Heart right ventricle (tissue), 16 donors: ENCODE measurements at regions not wholly inside any gene's neighbourhood (a gene's known extent, or its start where the extent isn't known, plus 50 kb on each side); places are given as distances from the start of the nearest gene placed in this dataset.
"Not testable (repeated sequence)": the region's sequence is repeated elsewhere in the genome, so short reads cannot be mapped to it uniquely, and the experiment has no call there.

ENCODE experiments used
- ATAC-seq, 8 donors: fragments of 200-7000 bp; cut with Tn5 transposase; one replicate each; pipeline ENCODE4 v1.9.1; 2020; ENCODE audit warnings: mild to moderate bottlenecking in 8 of 8, moderate library complexity in 8 of 8, moderate number of reproducible peaks in 1 of 8
- DNase-seq, 2 donors: peaks; one replicate each; pipeline ENCODE4 v3.0.0-alpha.2; 2020
- H3K27ac ChIP-seq, 10 donors: fragments of 200-600 bp; sonication (generic) in 2 of 10; one replicate each; pipeline versions ENCODE4 v1.5.0 to v1.8.0; 2020 to 2022; ENCODE audit warnings: mild to moderate bottlenecking in 3 of 10
- H3K27me3 ChIP-seq, 7 donors: fragments of 200-600 bp; one replicate each; pipeline ENCODE4 v1.8.0; 2021 to 2022; ENCODE audit warnings: mild to moderate bottlenecking in 2 of 7
- H3K36me3 ChIP-seq, 9 donors: fragments of 200-600 bp; sonication (generic) in 1 of 9; one replicate each; pipeline versions ENCODE4 v1.5.0 to v1.8.0; 2020 to 2022; ENCODE audit warnings: mild to moderate bottlenecking in 2 of 9
- H3K4me1 ChIP-seq, 9 donors: fragments of 200-600 bp; sonication (generic) in 1 of 9; one replicate each; pipeline versions ENCODE4 v1.5.0 to v1.8.0; 2020 to 2022; ENCODE audit warnings: mild to moderate bottlenecking in 4 of 9
- H3K4me3 ChIP-seq, 10 donors: fragments of 200-600 bp; sonication (generic) in 2 of 10; one replicate each; pipeline versions ENCODE4 v1.5.0 to v1.8.0; 2020 to 2022; ENCODE audit warnings: mild to moderate bottlenecking in 7 of 10, moderate library complexity in 2 of 10
- H3K9me3 ChIP-seq, 11 donors: fragments of 200-600 bp in 10 of 11; sonication (generic) in 2 of 11; one replicate each; pipeline versions ENCODE4 v1.5.0 to v1.8.0; 2013 to 2022; ENCODE audit warnings: mild to moderate bottlenecking in 2 of 11, control low read depth in 1 of 11, moderate library complexity in 1 of 11
- WGBS, 2 donors: extraction: QIAGEN DNeasy Blood & Tissue Kit; methylation state at CpG; one replicate each; pipeline ENCODE4 v1.1.7; 2013; ENCODE audit warnings: inconsistent platforms in 1 of 2; 5-methylcytosine and 5-hydroxymethylcytosine counted together
- intact Hi-C, 10 donors: fragments of 100-400 bp; cut with DNase I; formaldehyde crosslinking; loops; one replicate each; pipeline versions ENCODE4 v1.11.1 to v1.14.2; 2022
- TF ChIP-seq, protein P1 (sequence below), 9 donors: fragments of 200-600 bp; sonication (generic) in 2 of 9; IDR thresholded peaks; one replicate each; pipeline versions ENCODE4 v1.5.0 to v1.8.0; 2021 to 2022; ENCODE audit warnings: antibody characterized with exemption in 9 of 9, mild to moderate bottlenecking in 5 of 9, moderate library complexity in 1 of 9
- donor health status: Arrhythmogenic right ventricular cardiomyopathy.
- donor health status: ischemic (EF 13 %, LVEDD 7.1; RV severe dilation, severe dysfunction).
- donor health status: healthy with polysubstance abuse.
- donor health status: DM: no; HTN: yes; CAD: no.
- donor health status: DM: no; HTN: no; CAD: no.
- donor health status: ischemic (EF 25% LVEDD 6.9; RV normal size, moderate dysfunction).
- donor health status: ischemic (EF 25% LVEDD 5.7; RV mildly dilated, moderate dysfunction).
- donor health status: healthy.
- donor health status: DM: yes; HTN: yes; CAD: no.
- donor health status: Ischemic cardiomyopathy.
- donor health status: ischemic (EF 35%, LVEDD 5.7; RV mildly dilated, moderate dysfunction).
- donor health status: nonischemic (EF 11% LVEDD 7.7; RV severe dilation, severe dysfunction).
- donor health status: DM: yes; HTN: yes; CAD: no.
- donor health status: PGD.
- donor health status: ischemic (EF 29% LVEDD 5.4; RV normal size, mild dysfunction).
- donor health status: nonischemic (EF 23%, LVEDD 6.1; RV moderate dilation, normal function).

DNA sequence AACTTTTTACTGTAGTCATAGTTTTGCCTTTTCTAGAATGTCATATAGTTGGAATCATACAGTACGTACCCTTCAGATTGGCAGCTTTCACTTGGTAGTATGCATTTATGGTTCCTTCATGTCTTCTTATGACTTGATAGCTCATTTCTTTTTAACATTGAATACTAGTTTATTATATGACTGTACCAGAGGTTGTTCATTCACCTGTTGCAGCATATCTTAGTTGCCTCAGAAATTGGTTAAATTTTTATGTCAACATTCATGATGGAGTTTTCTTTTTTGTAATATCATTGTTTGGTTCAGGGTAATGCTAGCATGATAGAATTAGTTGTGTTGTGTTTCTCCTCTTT lies 94.8 kb upstream of the CDK13 start:
- Histone ChIP-seq H3K36me3 (no peaks in the 10 kb centered on the region), H3K9me3 (no peaks in the 10 kb centered on the region), H3K4me1 (peaks cover 0 to 9% (median 0%) of the 10 kb centered on the region in 9 donors), H3K27me3 (peaks cover 0 to 14% (median 9%) of the 10 kb centered on the region in 7 donors), H3K4me3 (peak overlapping the region; percentile 14 to 56 (median 46)), H3K27ac (no peak overlapping the region)
- 77 to 78% methylated on average over 1 of the region's 1 CpG for WGBS, 2 donors
- ATAC-seq (no peak), DNase-seq (no peak)
- TF ChIP-seq, protein P1, sequence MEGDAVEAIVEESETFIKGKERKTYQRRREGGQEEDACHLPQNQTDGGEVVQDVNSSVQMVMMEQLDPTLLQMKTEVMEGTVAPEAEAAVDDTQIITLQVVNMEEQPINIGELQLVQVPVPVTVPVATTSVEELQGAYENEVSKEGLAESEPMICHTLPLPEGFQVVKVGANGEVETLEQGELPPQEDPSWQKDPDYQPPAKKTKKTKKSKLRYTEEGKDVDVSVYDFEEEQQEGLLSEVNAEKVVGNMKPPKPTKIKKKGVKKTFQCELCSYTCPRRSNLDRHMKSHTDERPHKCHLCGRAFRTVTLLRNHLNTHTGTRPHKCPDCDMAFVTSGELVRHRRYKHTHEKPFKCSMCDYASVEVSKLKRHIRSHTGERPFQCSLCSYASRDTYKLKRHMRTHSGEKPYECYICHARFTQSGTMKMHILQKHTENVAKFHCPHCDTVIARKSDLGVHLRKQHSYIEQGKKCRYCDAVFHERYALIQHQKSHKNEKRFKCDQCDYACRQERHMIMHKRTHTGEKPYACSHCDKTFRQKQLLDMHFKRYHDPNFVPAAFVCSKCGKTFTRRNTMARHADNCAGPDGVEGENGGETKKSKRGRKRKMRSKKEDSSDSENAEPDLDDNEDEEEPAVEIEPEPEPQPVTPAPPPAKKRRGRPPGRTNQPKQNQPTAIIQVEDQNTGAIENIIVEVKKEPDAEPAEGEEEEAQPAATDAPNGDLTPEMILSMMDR (IDR thresholded peaks at IDR 0.05): no peak
- intact Hi-C loops: no loop called here

DNA sequence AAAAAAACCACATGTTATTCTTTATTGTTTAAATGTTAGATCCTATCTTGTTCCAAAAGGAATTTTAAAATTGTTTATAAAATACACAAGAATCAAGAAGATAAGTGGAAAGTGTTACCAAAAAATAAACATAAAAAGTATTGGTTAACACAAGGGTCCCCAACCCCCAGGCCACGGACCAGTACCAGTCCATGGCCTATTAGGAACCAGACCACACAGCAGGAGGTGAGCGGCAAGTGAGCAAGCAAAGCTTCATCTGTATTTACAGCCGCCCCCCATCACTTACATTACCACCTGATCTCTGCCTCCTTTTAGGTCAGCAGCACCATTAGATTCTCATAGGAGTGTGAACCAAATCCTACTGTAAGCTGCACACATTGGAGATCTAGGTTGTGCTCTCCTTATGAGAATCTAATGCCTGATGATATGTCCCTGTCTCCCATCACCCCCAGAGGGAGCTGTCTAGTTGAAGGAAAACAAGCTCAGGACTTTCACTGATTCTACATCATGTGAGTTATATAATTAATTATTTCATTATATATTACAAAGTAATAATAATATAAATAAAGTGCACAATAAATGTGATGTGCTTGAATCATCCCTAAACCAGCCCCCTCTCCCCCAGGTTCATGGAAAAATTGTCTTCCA lies 86.3 kb upstream of the CDK13 start:
- intact Hi-C loops: not testable (repeated sequence)

DNA sequence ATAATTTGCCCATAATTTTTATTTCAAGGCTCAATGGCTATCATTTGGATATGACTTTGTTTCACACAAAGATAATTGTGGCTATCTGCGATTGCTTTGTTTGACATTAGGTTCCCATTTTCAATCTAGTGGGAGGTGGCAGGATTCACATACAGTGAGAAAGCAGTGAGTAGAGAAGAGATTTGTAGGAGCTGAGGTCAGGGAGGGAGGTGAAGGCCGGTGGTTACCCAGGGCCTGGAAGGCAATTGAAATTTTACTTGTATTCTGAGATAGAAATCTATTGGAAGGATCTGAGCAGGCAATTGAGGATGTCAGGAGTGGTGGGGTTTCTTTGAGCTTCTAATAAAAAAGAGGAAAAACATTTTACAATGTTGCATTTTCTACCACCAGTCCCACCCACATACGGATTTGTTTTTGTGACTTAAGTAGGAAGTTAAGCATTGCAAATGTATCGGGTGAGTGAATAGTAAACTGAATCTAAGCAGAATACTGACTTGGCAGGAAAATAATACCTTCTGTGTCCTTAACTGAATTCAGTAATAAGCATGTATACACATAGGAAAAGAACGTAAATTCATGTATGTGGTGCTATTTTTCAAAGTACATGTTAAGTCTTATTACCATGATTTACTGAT lies 80.1 kb upstream of the CDK13 start:
- 73 to 75% methylated on average over 5 of the region's 5 CpGs for WGBS, 2 donors
- ATAC-seq, H3K27me3 ChIP-seq, DNase-seq, H3K36me3 ChIP-seq, H3K9me3 ChIP-seq, H3K27ac ChIP-seq, H3K4me3 ChIP-seq, intact Hi-C loops, H3K4me1 ChIP-seq: not testable (repeated sequence)

More for the DNA sequence above, 86.3 kb upstream of the CDK13 start:
- WGBS, 2 donors: 86 to 92% methylated on average over 3 of the region's 3 CpGs
- H3K36me3 ChIP-seq, H3K4me3 ChIP-seq, H3K27me3 ChIP-seq, ATAC-seq, H3K27ac ChIP-seq, H3K9me3 ChIP-seq, DNase-seq, H3K4me1 ChIP-seq: not testable (repeated sequence)
- TF ChIP-seq, protein P1 (IDR thresholded peaks at IDR 0.05): peak in 3 of 9 donors; percentile 10 to 15 (median 14)

DNA sequence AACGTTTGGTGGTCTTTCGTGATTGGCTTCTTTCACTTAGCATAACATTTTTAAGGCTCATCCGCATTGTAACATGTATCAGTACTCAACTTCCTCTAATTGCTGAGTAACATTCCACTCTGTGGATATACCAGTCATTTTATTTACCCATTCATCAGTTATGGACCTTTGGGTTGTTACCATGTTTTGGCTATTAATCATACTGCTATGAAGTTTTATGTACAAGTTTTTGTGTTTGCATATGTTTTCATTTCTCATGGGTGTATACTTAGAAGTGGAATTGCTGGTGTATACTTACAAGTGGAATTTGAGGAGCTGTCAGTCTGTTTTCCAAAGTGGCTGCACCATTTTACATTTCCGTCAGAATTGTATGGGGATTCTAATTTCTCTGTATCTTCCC lies 78.4 kb upstream of the CDK13 start:
- H3K4me3 ChIP-seq, ATAC-seq, H3K36me3 ChIP-seq, DNase-seq, H3K27me3 ChIP-seq, H3K4me1 ChIP-seq, H3K9me3 ChIP-seq, intact Hi-C loops, H3K27ac ChIP-seq: not testable (repeated sequence)
- 91 to 92% methylated on average over 4 of the region's 4 CpGs for WGBS, 2 donors

DNA sequence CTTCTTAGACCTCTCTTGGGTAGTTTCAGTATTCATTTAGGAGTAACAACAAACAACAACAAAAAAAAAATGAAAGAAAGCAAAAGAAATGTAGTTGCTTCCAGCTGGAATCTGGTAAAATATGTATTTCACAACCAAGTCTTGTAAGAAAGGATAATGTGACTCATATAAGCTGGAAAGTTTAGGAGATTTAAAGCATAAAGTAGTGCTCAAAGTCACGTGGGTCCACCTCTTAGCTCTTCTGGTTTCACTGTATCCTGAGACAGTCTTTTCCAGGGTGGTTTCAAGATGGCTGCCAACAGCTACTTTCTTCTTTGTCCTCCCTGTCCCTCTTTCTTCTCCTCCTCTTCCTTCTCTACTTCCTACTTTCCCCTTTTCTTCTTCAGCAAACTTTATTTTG lies 69.5 kb upstream of the CDK13 start:
- ATAC-seq (no peak), DNase-seq (no peak)
- no peaks in the 10 kb centered on the region for H3K36me3 ChIP-seq
- intact Hi-C loops: no loop called here
- peaks cover 0 to 29% (median 12%) of the 10 kb centered on the region in 11 donors for H3K9me3 ChIP-seq
- H3K27me3 ChIP-seq: no peaks in the 10 kb centered on the region
- H3K27ac ChIP-seq: no peak overlapping the region
- TF ChIP-seq, protein P1 (IDR thresholded peaks at IDR 0.05): no peak
- H3K4me3 ChIP-seq: no peak overlapping the region
- WGBS, 2 donors: 68% methylated on average over 1 of the region's 1 CpG
- H3K4me1 ChIP-seq: no peaks in the 10 kb centered on the region
